Endothelial cell of umbilical vein (primary cell): ENCODE measurements at regions not wholly inside any gene's neighbourhood (a gene's known extent, or its start where the extent isn't known, plus 50 kb on each side); places are given as distances from the start of the nearest gene placed in this dataset.
"Not testable (repeated sequence)": the region's sequence is repeated elsewhere in the genome, so short reads cannot be mapped to it uniquely, and the experiment has no call there.

ENCODE experiments used
- BruUV-seq: library from RNA; stranded (reverse); fragments of 400-500 nt; replicated peaks from 2 replicates; lab custom pipeline; 2021; lab: Mats Ljungman, UMichigan
- CTCF ChIA-PET: fragments of 300-600, 350-600 bp; sonication (Branson Sonifier 250); formaldehyde crosslinking; loops from one replicate; lab custom pipeline; 2021; ENCODE audit warnings: antibody characterized with exemption, inconsistent platforms; lab: Charles Lee
- POLR2A ChIA-PET: fragments of 300-600, 350-600 bp; sonication (Branson Sonifier 250); formaldehyde crosslinking; loops from one replicate; lab custom pipeline; 2021; ENCODE audit warnings: antibody characterized with exemption, inconsistent platforms; lab: Charles Lee
- DNase-seq: peaks from one replicate; pipeline ENCODE4 v3.0.0-alpha.2; 2011; ENCODE audit warnings: low read depth, low spot score
- FAIRE-seq: peaks from 2 replicates; lab custom pipeline; 2011; peaks lifted over from hg19 to GRCh38; lab: Jason Lieb, UNC
- H2AFZ ChIP-seq: 2 replicates; pipeline ENCODE4 v1.6.0; 2012; ENCODE audit warnings: low read depth, low read length, control low read depth, inconsistent platforms
- H3K27ac ChIP-seq: 2 replicates; pipeline ENCODE4 v1.5.1; 2011; ENCODE audit warnings: low read depth, mild to moderate bottlenecking, control low read depth, low read length, moderate library complexity; ENCODE audit not compliant: insufficient read depth
- H3K27me3 ChIP-seq, 2 experiments: 2 replicates each; pipeline versions ENCODE4 v1.6.0 to v1.6.1; 2011; ENCODE audit warnings: low read length in 2 of 2, mixed read lengths in 1 of 2; ENCODE audit not compliant: control insufficient read depth in 2 of 2, insufficient read depth in 2 of 2
- H3K36me3 ChIP-seq, 2 experiments: 2 replicates in 1 of 2; 3 replicates in 1 of 2; pipeline ENCODE4 v1.5.1; 2011; ENCODE audit warnings: low read length in 2 of 2, mild to moderate bottlenecking in 1 of 2, moderate library complexity in 1 of 2; ENCODE audit not compliant: control insufficient read depth in 2 of 2, insufficient read depth in 2 of 2; ENCODE audit errors: extremely low read depth in 1 of 2
- H3K4me1 ChIP-seq: 3 replicates; pipeline ENCODE4 v1.5.1; 2011; ENCODE audit warnings: mild to moderate bottlenecking, low read length; ENCODE audit not compliant: control insufficient read depth, insufficient read depth; ENCODE audit errors: extremely low read depth
- H3K4me2 ChIP-seq: 2 replicates; pipeline ENCODE4 v1.6.1; 2011; ENCODE audit warnings: low read length, control low read depth, mixed read lengths; ENCODE audit not compliant: insufficient read depth
- H3K4me3 ChIP-seq, 3 experiments: fragments of 200-600 bp in 1 of 3; sonication (generic), shearing (Covaris generic) in 1 of 3; replicated peaks in 1 of 3; 2 replicates each; pipeline ENCODE4 v1.5.1; 2011 to 2016; ENCODE audit warnings: control low read depth in 3 of 3, low read length in 3 of 3, mild to moderate bottlenecking in 2 of 3, inconsistent platforms in 1 of 3, low read depth in 1 of 3, moderate library complexity in 1 of 3; ENCODE audit not compliant: insufficient read depth in 1 of 3
- H3K79me2 ChIP-seq: 2 replicates; pipeline ENCODE4 v1.6.0; 2012; ENCODE audit warnings: low read length, inconsistent platforms; ENCODE audit not compliant: control insufficient read depth, insufficient read depth
- H3K9ac ChIP-seq: replicated peaks from 2 replicates; pipeline ENCODE3; 2011; ENCODE audit warnings: low read length, control low read depth; ENCODE audit not compliant: insufficient read depth; ENCODE audit errors: extremely low read depth
- H3K9me1 ChIP-seq: replicated peaks from 3 replicates; pipeline ENCODE4 v1.6.0; 2011; ENCODE audit warnings: mild to moderate bottlenecking, low read length; ENCODE audit not compliant: control insufficient read depth, insufficient read depth; ENCODE audit errors: extremely low read depth
- H3K9me3 ChIP-seq: replicated peaks from 2 replicates; pipeline ENCODE4 v1.5.1; 2012; ENCODE audit warnings: low read length, inconsistent platforms; ENCODE audit not compliant: control insufficient read depth, insufficient read depth
- H4K20me1 ChIP-seq: replicated peaks from 2 replicates; pipeline ENCODE3; 2011; ENCODE audit warnings: mild to moderate bottlenecking, low read length; ENCODE audit not compliant: control insufficient read depth, insufficient read depth; ENCODE audit errors: extremely low read depth
- EZH2 ChIP-seq: IDR thresholded peaks from 2 replicates; pipeline ENCODE4 v1.6.1; 2012; ENCODE audit warnings: borderline replicate concordance, low read depth, mild to moderate bottlenecking, moderate library complexity, low read length, inconsistent platforms; ENCODE audit not compliant: severe bottlenecking
- GATA2 ChIP-seq: IDR thresholded peaks from 2 replicates; pipeline ENCODE4 v1.7.0; 2011; ENCODE audit warnings: low read depth, mild to moderate bottlenecking, moderate library complexity, mixed read lengths, low read length; ENCODE audit not compliant: insufficient read length, insufficient read depth
- JUN ChIP-seq: IDR thresholded peaks from 2 replicates; pipeline ENCODE4 v1.6.1; 2011; ENCODE audit warnings: borderline replicate concordance, low read depth; ENCODE audit not compliant: insufficient read length, insufficient read depth
- POLR2A ChIP-seq: IDR thresholded peaks from 2 replicates; pipeline ENCODE4 v1.6.1; 2012; ENCODE audit warnings: low read depth, mild to moderate bottlenecking, control low read depth, low read length
- dilution Hi-C: fragments of 300-500 bp; cut with MboI; formaldehyde crosslinking; loops from one replicate; pipeline ENCODE4 v1.15.0; 2019; ENCODE audit warnings: low sequenced_read_pairs; ENCODE audit not compliant: extremely low pct_ligation_motif_present
- intact Hi-C: fragments of 100-400 bp; cut with micrococcal nuclease; formaldehyde crosslinking; loops from one replicate; pipeline ENCODE4 v1.10.0; 2022
- TF ChIP-seq, protein P1 (sequence below), 2 donors: IDR thresholded peaks; 1 replicate in 1 of 2; 2 replicates in 1 of 2; pipeline ENCODE4 v1.5.1; 2011; ENCODE audit warnings: low read length in 2 of 2, mild to moderate bottlenecking in 2 of 2, moderate library complexity in 2 of 2, control low read depth in 1 of 2, inconsistent platforms in 1 of 2, low read depth in 1 of 2; ENCODE audit not compliant: insufficient read depth in 1 of 2; ENCODE audit errors: extremely low read depth in 1 of 2
- TF ChIP-seq, protein P2 (sequence below): IDR thresholded peaks from 2 replicates; pipeline ENCODE4 v1.6.1; 2011; ENCODE audit not compliant: insufficient read depth, insufficient read length

DNA sequence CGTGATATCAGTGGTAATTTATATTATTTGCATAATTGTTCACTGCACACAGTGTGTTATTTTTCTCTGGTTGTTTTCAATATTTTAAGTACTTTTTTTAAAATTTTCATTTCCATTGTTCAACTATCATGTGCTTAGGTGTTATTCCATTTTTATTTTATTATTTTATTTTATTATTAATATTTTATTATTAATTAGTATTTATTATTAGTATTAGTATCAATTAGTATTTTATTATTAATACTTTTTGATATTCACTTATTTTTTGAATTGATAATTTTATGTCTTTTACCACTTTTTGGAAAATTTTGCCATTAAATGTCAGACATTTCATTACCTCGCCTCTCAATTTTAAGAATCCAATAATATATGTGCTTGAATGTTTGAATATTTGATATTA is 593.8 kb upstream of the GRM3 start:
- Histone ChIP-seq H3K4me2 (no peak overlapping the region), H3K36me3 (no peaks in the 10 kb centered on the region), H3K79me2 (no peaks in the 10 kb centered on the region), H3K4me1 (no peaks in the 10 kb centered on the region), H2AFZ (no peak overlapping the region), H3K9me1 (no peaks in the 10 kb centered on the region), H3K9me3 (no peaks in the 10 kb centered on the region), H3K27ac (no peak overlapping the region), H3K4me3 (no peak overlapping the region), H3K9ac (no peak overlapping the region), H3K27me3 (no peaks in the 10 kb centered on the region), H4K20me1 (no peaks in the 10 kb centered on the region)
- dilution Hi-C loops: no loop called here
- FAIRE-seq: no peak
- TF ChIP-seq, protein P1, sequence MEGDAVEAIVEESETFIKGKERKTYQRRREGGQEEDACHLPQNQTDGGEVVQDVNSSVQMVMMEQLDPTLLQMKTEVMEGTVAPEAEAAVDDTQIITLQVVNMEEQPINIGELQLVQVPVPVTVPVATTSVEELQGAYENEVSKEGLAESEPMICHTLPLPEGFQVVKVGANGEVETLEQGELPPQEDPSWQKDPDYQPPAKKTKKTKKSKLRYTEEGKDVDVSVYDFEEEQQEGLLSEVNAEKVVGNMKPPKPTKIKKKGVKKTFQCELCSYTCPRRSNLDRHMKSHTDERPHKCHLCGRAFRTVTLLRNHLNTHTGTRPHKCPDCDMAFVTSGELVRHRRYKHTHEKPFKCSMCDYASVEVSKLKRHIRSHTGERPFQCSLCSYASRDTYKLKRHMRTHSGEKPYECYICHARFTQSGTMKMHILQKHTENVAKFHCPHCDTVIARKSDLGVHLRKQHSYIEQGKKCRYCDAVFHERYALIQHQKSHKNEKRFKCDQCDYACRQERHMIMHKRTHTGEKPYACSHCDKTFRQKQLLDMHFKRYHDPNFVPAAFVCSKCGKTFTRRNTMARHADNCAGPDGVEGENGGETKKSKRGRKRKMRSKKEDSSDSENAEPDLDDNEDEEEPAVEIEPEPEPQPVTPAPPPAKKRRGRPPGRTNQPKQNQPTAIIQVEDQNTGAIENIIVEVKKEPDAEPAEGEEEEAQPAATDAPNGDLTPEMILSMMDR (IDR thresholded peaks at IDR 0.05; ENCODE audit: extremely low read depth in 1 of 2, insufficient read depth in 1 of 2, low read depth in 1 of 2, low read length in 2 of 2): no peak
- TF ChIP-seq JUN (no peak), GATA2 (no peak), POLR2A (no peak), EZH2 (no peak)
- TF ChIP-seq, protein P2, sequence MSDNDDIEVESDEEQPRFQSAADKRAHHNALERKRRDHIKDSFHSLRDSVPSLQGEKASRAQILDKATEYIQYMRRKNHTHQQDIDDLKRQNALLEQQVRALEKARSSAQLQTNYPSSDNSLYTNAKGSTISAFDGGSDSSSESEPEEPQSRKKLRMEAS: no peak
- POLR2A ChIA-PET: no interaction called here
- CTCF ChIA-PET: no interaction called here
- no peak for DNase-seq
- intact Hi-C loops: no loop called here
- no TSS peak for BruUV-seq

DNA sequence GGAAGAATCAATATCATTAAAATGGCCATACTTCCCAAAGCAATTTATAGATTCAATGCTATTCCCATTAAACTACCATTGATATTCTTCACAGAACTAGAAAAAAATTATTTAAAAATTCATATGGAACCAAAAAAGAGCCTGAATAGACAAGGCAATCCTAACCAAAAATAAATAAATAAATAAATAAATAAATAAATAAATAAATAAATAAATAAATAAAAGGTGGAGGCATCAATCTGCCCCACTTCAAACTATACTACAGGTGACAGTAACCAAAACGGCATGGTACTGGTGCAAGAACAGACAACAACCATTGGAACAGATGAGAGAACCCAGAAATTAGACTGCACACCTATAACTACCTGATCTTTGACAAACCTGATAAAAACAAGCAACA is 598.5 kb upstream of the GRM3 start:
- H3K4me3 ChIP-seq, H3K9me3 ChIP-seq, intact Hi-C loops, BruUV-seq, DNase-seq, H3K27me3 ChIP-seq, H3K36me3 ChIP-seq, H3K27ac ChIP-seq, H3K9ac ChIP-seq, H3K4me1 ChIP-seq, H3K79me2 ChIP-seq, H2AFZ ChIP-seq, H3K9me1 ChIP-seq, H3K4me2 ChIP-seq, FAIRE-seq, CTCF ChIA-PET, POLR2A ChIA-PET, H4K20me1 ChIP-seq, dilution Hi-C loops: not testable (repeated sequence)
